ENCODE measurements at regions not wholly inside any gene's neighbourhood (a gene's known extent, or its start where the extent isn't known, plus 50 kb on each side); places are given as distances from the start of the nearest gene placed in this dataset.

DNA sequence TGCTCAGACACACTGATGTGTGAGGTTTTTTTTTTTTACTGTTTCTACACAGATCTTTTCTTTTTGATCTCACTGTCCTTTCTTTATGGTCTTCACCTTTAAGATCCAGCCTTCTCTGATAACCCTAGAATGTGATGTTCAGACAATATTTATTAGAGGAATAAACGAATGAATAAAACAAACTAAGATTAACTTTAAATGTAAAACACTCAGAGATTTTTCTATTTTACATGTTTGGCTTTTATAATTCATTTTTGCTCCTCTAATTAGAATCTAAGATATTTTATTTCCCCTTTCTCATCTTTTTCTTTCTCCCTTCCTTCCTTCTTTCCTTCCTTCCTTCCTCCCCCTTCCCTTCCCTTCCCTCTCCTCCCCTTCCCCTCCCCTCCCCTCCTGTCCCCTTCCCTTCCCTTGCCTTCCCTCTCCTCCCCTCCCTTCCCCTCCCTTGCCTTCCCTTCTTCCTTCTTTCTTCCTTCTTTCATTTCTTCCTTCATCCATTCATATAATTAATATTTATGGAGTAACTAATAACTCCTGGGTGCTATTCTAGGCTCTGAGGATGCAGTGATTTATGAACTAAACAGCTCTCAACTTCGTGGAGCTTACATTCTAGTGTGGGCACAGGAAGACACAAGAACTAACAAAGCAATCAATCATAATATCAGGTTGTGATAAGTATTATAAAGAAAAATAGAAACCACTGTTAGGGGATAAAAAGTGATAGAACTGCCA, 133.5 kb upstream of the TSHZ2 start:
- TF ChIP-seq, protein P1, sequence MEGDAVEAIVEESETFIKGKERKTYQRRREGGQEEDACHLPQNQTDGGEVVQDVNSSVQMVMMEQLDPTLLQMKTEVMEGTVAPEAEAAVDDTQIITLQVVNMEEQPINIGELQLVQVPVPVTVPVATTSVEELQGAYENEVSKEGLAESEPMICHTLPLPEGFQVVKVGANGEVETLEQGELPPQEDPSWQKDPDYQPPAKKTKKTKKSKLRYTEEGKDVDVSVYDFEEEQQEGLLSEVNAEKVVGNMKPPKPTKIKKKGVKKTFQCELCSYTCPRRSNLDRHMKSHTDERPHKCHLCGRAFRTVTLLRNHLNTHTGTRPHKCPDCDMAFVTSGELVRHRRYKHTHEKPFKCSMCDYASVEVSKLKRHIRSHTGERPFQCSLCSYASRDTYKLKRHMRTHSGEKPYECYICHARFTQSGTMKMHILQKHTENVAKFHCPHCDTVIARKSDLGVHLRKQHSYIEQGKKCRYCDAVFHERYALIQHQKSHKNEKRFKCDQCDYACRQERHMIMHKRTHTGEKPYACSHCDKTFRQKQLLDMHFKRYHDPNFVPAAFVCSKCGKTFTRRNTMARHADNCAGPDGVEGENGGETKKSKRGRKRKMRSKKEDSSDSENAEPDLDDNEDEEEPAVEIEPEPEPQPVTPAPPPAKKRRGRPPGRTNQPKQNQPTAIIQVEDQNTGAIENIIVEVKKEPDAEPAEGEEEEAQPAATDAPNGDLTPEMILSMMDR (IDR thresholded peaks at IDR 0.05) = no peak
- DNase-seq (ENCODE audit: low spot score in 2 of 2) = no peak
- H3K27me3 ChIP-seq = no peaks in the 10 kb centered on the region
- no peak overlapping the region for H3K27ac ChIP-seq
- no peaks in the 10 kb centered on the region for H3K36me3 ChIP-seq
- WGBS, 2 donors = 60 to 69% methylated on average over 2 of the region's 2 CpGs
- no peaks in the 10 kb centered on the region for H3K9me3 ChIP-seq
- H3K4me1 ChIP-seq = no peaks in the 10 kb centered on the region
- H3K4me3 ChIP-seq = no peak overlapping the region

DNA sequence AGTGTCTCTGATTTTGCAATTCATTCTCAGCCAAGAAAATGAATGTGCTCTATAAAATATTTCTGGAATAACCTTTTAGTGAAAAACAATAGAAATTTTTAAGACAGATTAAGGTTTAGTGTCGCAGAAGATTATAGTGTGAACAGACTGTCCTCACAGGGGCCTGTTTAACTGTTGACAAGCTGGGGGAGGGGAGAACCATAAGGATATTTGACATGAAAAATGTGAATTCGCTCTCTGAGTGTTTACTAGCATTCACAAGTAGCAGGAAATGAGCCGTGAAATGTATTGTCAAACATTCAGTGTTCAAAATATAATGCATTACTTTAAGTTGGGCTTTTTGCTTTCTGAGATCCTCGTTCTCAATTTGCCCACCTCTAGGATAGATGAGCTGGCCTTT, 134.8 kb upstream of the TSHZ2 start:
- no peak for DNase-seq (ENCODE audit: low spot score in 2 of 2)
- no peaks in the 10 kb centered on the region for H3K4me1 ChIP-seq
- no peaks in the 10 kb centered on the region for H3K9me3 ChIP-seq
- no peak overlapping the region for H3K27ac ChIP-seq
- TF ChIP-seq POLR2A (IDR thresholded peaks at IDR 0.05) (no peak), EP300 (IDR thresholded peaks at IDR 0.05) (no peak)
- TF ChIP-seq, protein P1 (IDR thresholded peaks at IDR 0.05) = no peak
- H3K27me3 ChIP-seq = no peaks in the 10 kb centered on the region
- no peak overlapping the region for H3K4me3 ChIP-seq
- H3K36me3 ChIP-seq = no peaks in the 10 kb centered on the region
- 50 to 62% methylated on average over 4 of the region's 4 CpGs for WGBS, 2 donors

DNA sequence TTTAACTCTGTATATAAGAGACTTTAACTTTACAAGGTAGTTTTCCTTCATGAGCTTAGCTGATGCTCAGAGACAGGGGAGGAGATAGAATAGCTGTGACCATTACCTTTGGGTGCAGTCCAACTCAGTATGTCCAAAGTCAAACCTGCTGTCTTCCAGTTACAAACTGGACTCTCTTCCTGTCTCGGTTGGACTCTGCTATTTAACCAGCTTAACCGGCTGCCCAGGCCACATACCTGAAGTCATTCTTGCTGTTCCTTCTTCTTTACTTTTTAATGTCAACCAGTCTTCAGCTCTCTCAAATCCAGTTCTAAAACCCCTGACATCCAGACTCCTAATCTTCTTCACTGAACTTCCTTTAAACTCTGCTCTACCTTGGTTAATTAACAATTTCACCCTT, 138.3 kb upstream of the TSHZ2 start:
- H3K27ac ChIP-seq = no peak overlapping the region
- no peak for TF ChIP-seq EP300 (IDR thresholded peaks at IDR 0.05)
- TF ChIP-seq, protein P1 (IDR thresholded peaks at IDR 0.05) = no peak
- no peak for TF ChIP-seq POLR2A (IDR thresholded peaks at IDR 0.05)
- 83 to 84% methylated on average over 2 of the region's 2 CpGs for WGBS, 2 donors
- DNase-seq (ENCODE audit: low spot score in 2 of 2) = no peak
- H3K4me3 ChIP-seq = no peak overlapping the region
- no peaks in the 10 kb centered on the region for H3K27me3 ChIP-seq
- peaks cover 0 to 17% (median 0%) of the 10 kb centered on the region in 4 donors for H3K9me3 ChIP-seq
- no peaks in the 10 kb centered on the region for H3K4me1 ChIP-seq
- H3K36me3 ChIP-seq = no peaks in the 10 kb centered on the region

DNA sequence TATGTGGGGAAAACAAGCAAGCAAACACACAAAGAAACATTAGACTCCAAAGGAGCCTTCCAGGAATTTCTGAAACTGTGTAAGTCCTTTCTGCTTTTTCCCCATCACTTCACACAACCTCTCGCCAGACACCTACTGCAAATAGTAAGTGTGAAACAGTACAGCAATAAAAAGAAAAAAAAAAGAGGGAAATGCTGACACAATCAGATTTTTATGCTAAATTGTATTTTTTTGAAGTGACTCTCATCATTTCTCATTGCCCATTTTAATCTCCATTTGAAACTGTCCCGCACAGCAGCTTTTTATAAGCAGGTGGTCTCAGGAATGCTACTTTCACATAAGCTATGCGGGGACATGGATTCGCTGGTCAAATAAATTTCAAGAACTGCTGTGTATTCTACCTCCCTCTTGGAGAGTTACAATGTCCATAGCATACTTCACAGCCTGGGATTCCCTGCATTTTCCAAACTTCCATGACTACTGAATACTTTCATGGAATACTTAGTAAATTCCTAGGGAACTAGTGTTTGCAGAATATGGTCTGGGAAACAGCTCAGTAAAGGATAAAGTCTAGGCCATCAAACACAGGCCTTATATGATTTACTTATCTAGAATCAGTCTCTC, 139.9 kb upstream of the TSHZ2 start:
- TF ChIP-seq, protein P1 (IDR thresholded peaks at IDR 0.05) = no peak
- TF ChIP-seq POLR2A (IDR thresholded peaks at IDR 0.05) (no peak), EP300 (IDR thresholded peaks at IDR 0.05) (no peak)
- no peak for DNase-seq (ENCODE audit: low spot score in 2 of 2)
- Histone ChIP-seq H3K4me3 (no peak overlapping the region), H3K9me3 (peaks cover 0 to 19% (median 0%) of the 10 kb centered on the region in 4 donors), H3K27me3 (no peaks in the 10 kb centered on the region), H3K27ac (no peak overlapping the region), H3K4me1 (no peaks in the 10 kb centered on the region), H3K36me3 (no peaks in the 10 kb centered on the region)
- WGBS, 2 donors = 88 to 89% methylated on average over 4 of the region's 4 CpGs

DNA sequence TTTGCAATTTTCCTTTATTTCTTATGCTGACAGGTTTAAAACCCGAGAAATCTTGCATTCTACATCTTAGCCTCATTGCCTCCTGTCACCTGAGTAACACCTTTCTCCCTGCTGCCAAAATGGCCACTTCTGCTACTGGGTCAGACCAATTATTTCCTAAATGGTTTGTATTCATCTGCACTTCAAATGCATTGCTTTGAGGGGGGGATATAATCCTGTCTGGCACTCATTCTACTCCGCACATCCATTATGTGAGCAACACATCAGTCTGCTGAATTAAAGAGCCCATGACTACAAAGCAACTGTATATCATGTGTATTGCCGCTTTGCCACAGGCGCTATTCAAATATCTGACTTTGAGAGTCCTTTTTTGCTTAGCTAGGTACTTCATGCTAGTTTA, 141.6 kb upstream of the TSHZ2 start:
- Histone ChIP-seq H3K36me3 (no peaks in the 10 kb centered on the region), H3K9me3 (peaks cover 0 to 25% (median 1%) of the 10 kb centered on the region in 4 donors), H3K4me3 (no peak overlapping the region), H3K4me1 (no peaks in the 10 kb centered on the region), H3K27ac (no peak overlapping the region), H3K27me3 (no peaks in the 10 kb centered on the region)
- no peak for TF ChIP-seq EP300 (IDR thresholded peaks at IDR 0.05)
- whole genome bisulfite sequencing, 2 donors = 92% methylated on average over 4 of the region's 4 CpGs
- no peak for DNase-seq (ENCODE audit: low spot score in 2 of 2)

Measured in tibial nerve (tissue), 4 donors.